ENCODE measurements at regions not wholly inside any gene's neighbourhood (a gene's known extent, or its start where the extent isn't known, plus 50 kb on each side); places are given as distances from the start of the nearest gene placed in this dataset.

DNA sequence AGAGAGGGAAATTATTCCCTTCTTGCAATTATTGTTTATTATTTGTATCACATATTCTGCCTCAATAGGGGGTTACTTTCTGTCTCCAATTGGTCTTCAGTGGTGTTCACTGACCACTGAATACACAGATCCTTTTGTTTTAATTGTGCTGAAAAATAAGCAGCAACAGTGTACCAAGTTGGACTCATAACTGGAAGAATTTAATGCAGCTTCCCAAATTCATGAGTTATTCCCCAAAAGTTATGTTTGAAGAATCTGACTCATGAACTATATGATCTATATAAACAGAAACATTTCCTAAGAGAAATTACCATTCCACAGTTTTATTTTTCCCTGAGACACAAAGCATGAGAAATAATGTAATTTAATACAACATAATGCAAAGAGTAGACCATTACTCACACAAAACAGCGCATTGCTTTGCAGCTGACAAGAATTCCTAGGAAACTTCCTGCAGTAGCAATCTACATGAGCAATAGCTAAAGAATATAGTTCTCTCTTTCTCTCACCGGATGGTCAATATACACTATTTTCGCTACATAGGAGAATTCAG lies 479.2 kb downstream of the HTR7 start:
- intact Hi-C loops (cut with micrococcal nuclease; ENCODE audit: unreplicated experiment) (no loop called here), in situ Hi-C loops (cut with HindIII; ENCODE audit: low pct_unique_long_range_greater_than_20kb, low sequenced_read_pairs) (no loop called here)
- H3K27ac ChIP-seq (ENCODE audit: low read length), result no peak overlapping the region
- no peak overlapping the region for H3K4me3 ChIP-seq (ENCODE audit: low read depth in 2 of 2, low read length in 2 of 2)
- H3K9me3 ChIP-seq (ENCODE audit: control insufficient read depth, insufficient read depth, low read depth, low read length), result no peaks in the 10 kb centered on the region
- ATAC-seq, result no peak
- no peaks in the 10 kb centered on the region for H3K36me3 ChIP-seq (ENCODE audit: control insufficient read depth, insufficient read depth, low read length)
- ChIA-PET POLR2A (no interaction called here), CTCF (no interaction called here)
- TF ChIP-seq POLR2AphosphoS5 (IDR thresholded peaks at IDR 0.05; ENCODE audit: low read depth, low read length) (no peak), SIN3A (IDR thresholded peaks at IDR 0.05; ENCODE audit: borderline replicate concordance, insufficient read depth, low read depth, low read length) (no peak), TCF7L2 (IDR thresholded peaks at IDR 0.05; ENCODE audit: low read depth, low read length) (no peak)
- TF ChIP-seq, protein P1, sequence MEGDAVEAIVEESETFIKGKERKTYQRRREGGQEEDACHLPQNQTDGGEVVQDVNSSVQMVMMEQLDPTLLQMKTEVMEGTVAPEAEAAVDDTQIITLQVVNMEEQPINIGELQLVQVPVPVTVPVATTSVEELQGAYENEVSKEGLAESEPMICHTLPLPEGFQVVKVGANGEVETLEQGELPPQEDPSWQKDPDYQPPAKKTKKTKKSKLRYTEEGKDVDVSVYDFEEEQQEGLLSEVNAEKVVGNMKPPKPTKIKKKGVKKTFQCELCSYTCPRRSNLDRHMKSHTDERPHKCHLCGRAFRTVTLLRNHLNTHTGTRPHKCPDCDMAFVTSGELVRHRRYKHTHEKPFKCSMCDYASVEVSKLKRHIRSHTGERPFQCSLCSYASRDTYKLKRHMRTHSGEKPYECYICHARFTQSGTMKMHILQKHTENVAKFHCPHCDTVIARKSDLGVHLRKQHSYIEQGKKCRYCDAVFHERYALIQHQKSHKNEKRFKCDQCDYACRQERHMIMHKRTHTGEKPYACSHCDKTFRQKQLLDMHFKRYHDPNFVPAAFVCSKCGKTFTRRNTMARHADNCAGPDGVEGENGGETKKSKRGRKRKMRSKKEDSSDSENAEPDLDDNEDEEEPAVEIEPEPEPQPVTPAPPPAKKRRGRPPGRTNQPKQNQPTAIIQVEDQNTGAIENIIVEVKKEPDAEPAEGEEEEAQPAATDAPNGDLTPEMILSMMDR (IDR thresholded peaks at IDR 0.05), result no peak
- TF ChIP-seq, protein P2, sequence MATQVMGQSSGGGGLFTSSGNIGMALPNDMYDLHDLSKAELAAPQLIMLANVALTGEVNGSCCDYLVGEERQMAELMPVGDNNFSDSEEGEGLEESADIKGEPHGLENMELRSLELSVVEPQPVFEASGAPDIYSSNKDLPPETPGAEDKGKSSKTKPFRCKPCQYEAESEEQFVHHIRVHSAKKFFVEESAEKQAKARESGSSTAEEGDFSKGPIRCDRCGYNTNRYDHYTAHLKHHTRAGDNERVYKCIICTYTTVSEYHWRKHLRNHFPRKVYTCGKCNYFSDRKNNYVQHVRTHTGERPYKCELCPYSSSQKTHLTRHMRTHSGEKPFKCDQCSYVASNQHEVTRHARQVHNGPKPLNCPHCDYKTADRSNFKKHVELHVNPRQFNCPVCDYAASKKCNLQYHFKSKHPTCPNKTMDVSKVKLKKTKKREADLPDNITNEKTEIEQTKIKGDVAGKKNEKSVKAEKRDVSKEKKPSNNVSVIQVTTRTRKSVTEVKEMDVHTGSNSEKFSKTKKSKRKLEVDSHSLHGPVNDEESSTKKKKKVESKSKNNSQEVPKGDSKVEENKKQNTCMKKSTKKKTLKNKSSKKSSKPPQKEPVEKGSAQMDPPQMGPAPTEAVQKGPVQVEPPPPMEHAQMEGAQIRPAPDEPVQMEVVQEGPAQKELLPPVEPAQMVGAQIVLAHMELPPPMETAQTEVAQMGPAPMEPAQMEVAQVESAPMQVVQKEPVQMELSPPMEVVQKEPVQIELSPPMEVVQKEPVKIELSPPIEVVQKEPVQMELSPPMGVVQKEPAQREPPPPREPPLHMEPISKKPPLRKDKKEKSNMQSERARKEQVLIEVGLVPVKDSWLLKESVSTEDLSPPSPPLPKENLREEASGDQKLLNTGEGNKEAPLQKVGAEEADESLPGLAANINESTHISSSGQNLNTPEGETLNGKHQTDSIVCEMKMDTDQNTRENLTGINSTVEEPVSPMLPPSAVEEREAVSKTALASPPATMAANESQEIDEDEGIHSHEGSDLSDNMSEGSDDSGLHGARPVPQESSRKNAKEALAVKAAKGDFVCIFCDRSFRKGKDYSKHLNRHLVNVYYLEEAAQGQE (IDR thresholded peaks at IDR 0.05; ENCODE audit: insufficient read depth in 1 of 2, low read depth in 2 of 2, low read length in 1 of 2), result no peak
- H3K27me3 ChIP-seq (ENCODE audit: control insufficient read depth, insufficient read depth, low read length), result no peaks in the 10 kb centered on the region
- no peak for DNase-seq (ENCODE audit: low read depth, low spot score)
- no peaks in the 10 kb centered on the region for H3K4me1 ChIP-seq (ENCODE audit: control insufficient read depth, insufficient read depth, low read length)
- no TSS peak for BruUV-seq (replicated peaks)

DNA sequence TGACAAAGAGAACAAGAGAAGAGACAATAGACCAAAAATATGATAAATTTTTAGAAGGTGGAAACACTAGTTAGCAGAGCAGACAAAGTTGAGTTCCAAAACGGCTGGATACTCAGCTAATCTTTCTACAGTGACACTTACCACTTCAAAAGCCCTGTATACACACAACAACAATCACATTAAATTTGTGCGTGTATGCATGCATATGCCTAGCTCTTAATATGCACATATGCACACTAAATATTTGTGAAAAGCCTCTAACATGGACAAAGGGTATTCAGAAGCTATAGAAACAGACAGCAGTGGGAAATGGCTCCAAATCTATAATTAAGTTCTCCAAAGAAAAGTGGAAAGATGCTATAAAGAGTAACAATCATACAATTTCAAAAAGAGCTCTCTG lies 476.4 kb downstream of the HTR7 start:
- Histone ChIP-seq H3K36me3 (ENCODE audit: control insufficient read depth, insufficient read depth, low read length) (no peaks in the 10 kb centered on the region), H3K9me3 (ENCODE audit: control insufficient read depth, insufficient read depth, low read depth, low read length) (no peaks in the 10 kb centered on the region), H3K4me3 (ENCODE audit: low read depth in 2 of 2, low read length in 2 of 2) (no peak overlapping the region), H3K27ac (ENCODE audit: low read length) (no peak overlapping the region), H3K4me1 (ENCODE audit: control insufficient read depth, insufficient read depth, low read length) (no peaks in the 10 kb centered on the region), H3K27me3 (ENCODE audit: control insufficient read depth, insufficient read depth, low read length) (no peaks in the 10 kb centered on the region)
- no peak for DNase-seq (ENCODE audit: low read depth, low spot score)
- in situ Hi-C loops (cut with HindIII; ENCODE audit: low pct_unique_long_range_greater_than_20kb, low sequenced_read_pairs), result no loop called here
- TF ChIP-seq, protein P2 (IDR thresholded peaks at IDR 0.05; ENCODE audit: insufficient read depth in 1 of 2, low read depth in 2 of 2, low read length in 1 of 2), result no peak
- no peak for TF ChIP-seq SIN3A (IDR thresholded peaks at IDR 0.05; ENCODE audit: borderline replicate concordance, insufficient read depth, low read depth, low read length)
- TF ChIP-seq TCF7L2 (IDR thresholded peaks at IDR 0.05; ENCODE audit: low read depth, low read length), result no peak
- TF ChIP-seq, protein P1 (IDR thresholded peaks at IDR 0.05), result no peak
- TF ChIP-seq POLR2AphosphoS5 (IDR thresholded peaks at IDR 0.05; ENCODE audit: low read depth, low read length), result no peak
- ChIA-PET POLR2A (no interaction called here), CTCF (no interaction called here)
- no peak for ATAC-seq
- intact Hi-C loops (cut with micrococcal nuclease; ENCODE audit: unreplicated experiment), result no loop called here
- BruUV-seq (replicated peaks), result no TSS peak

All from Panc1 (cell line).